Osteoblast (primary cell): ENCODE measurements at regions not wholly inside any gene's neighbourhood (a gene's known extent, or its start where the extent isn't known, plus 50 kb on each side); places are given as distances from the start of the nearest gene placed in this dataset.
"Not testable (repeated sequence)": the region's sequence is repeated elsewhere in the genome, so short reads cannot be mapped to it uniquely, and the experiment has no call there.

Experiments used
- DNase-seq: peaks from one replicate; pipeline ENCODE4 v3.0.0; 2011; ENCODE audit warnings: low spot score, mixed read lengths; ENCODE audit not compliant: insufficient read length; ENCODE audit errors: missing footprints
- H2AFZ ChIP-seq: 2 replicates; pipeline ENCODE4 v1.6.0; 2011; ENCODE audit warnings: mild to moderate bottlenecking, low read length
- H3K27ac ChIP-seq: 2 replicates; pipeline ENCODE4 v1.5.1; 2011; ENCODE audit warnings: mild to moderate bottlenecking, low read depth, low read length, moderate library complexity
- H3K27me3 ChIP-seq: 2 replicates; pipeline ENCODE4 v1.6.0; 2012; ENCODE audit warnings: mild to moderate bottlenecking, control low read depth, inconsistent platforms, low read length, moderate library complexity; ENCODE audit not compliant: insufficient read depth
- H3K36me3 ChIP-seq: 2 replicates; pipeline ENCODE4 v1.5.1; 2011; ENCODE audit warnings: mild to moderate bottlenecking, low read length, control low read depth, moderate library complexity; ENCODE audit not compliant: insufficient read depth
- H3K4me1 ChIP-seq: 2 replicates; pipeline ENCODE4 v1.5.1; 2011; ENCODE audit warnings: mild to moderate bottlenecking, low read length, control low read depth, moderate library complexity; ENCODE audit not compliant: insufficient read depth
- H3K4me2 ChIP-seq: 2 replicates; pipeline ENCODE4 v1.6.0; 2011; ENCODE audit warnings: mild to moderate bottlenecking, low read length; ENCODE audit not compliant: insufficient read depth
- H3K4me3 ChIP-seq: fragments of 200-600 bp; sonication (generic); 3 replicates; pipeline ENCODE4 v1.5.1; 2012; ENCODE audit warnings: mild to moderate bottlenecking, low read length, inconsistent platforms; ENCODE audit not compliant: insufficient read depth
- H3K79me2 ChIP-seq: 2 replicates; pipeline ENCODE4 v1.6.0; 2012; ENCODE audit warnings: mild to moderate bottlenecking, low read length, control low read depth, inconsistent platforms; ENCODE audit not compliant: insufficient read depth
- H3K9me3 ChIP-seq: 2 replicates; pipeline ENCODE4 v1.5.1; 2011; ENCODE audit warnings: low read depth, low read length, control low read depth
- H4K20me1 ChIP-seq: 2 replicates; pipeline ENCODE4 v1.6.0; 2012; ENCODE audit warnings: mild to moderate bottlenecking, low read length, control low read depth; ENCODE audit not compliant: insufficient read depth
- CTCF ChIP-seq: IDR thresholded peaks from 2 replicates; pipeline ENCODE4 v1.5.1; 2011; ENCODE audit warnings: mild to moderate bottlenecking, low read depth, low read length, moderate library complexity; ENCODE audit errors: extremely low read depth

- not testable (repeated sequence) for H3K27me3 ChIP-seq, H3K4me3 ChIP-seq, H3K4me2 ChIP-seq, H3K36me3 ChIP-seq, H2AFZ ChIP-seq, H3K27ac ChIP-seq, H4K20me1 ChIP-seq, DNase-seq, H3K9me3 ChIP-seq, H3K79me2 ChIP-seq, H3K4me1 ChIP-seq
Observed at GRCh38 chr5:11392-11791, 80.6 kb upstream of the PLEKHG4B start.

GRCh38 chr5:11898-12297 is 80.1 kb upstream of the PLEKHG4B start:
- Histone ChIP-seq H2AFZ (no peak overlapping the region), H3K4me2 (no peak overlapping the region), H3K27ac (no peak overlapping the region), H3K79me2 (no peaks in the 10 kb centered on the region), H4K20me1 (no peaks in the 10 kb centered on the region), H3K4me1 (no peaks in the 10 kb centered on the region), H3K36me3 (no peaks in the 10 kb centered on the region), H3K9me3 (no peaks in the 10 kb centered on the region), H3K4me3 (no peak overlapping the region), H3K27me3 (no peaks in the 10 kb centered on the region)
- DNase-seq: no peak
- no peak for TF ChIP-seq CTCF

- Histone ChIP-seq H3K27me3 (no peaks in the 10 kb centered on the region), H3K27ac (no peak overlapping the region), H3K4me2 (no peak overlapping the region), H2AFZ (no peak overlapping the region), H3K9me3 (no peaks in the 10 kb centered on the region), H3K4me3 (no peak overlapping the region), H3K36me3 (no peaks in the 10 kb centered on the region), H4K20me1 (no peaks in the 10 kb centered on the region), H3K79me2 (no peaks in the 10 kb centered on the region), H3K4me1 (no peaks in the 10 kb centered on the region)
- TF ChIP-seq CTCF: no peak
- no peak for DNase-seq
Observed at GRCh38 chr5:13234-13633, 78.7 kb upstream of the PLEKHG4B start.

- DNase-seq, H3K27ac ChIP-seq, H3K9me3 ChIP-seq, H2AFZ ChIP-seq, H3K4me1 ChIP-seq, H4K20me1 ChIP-seq, H3K4me3 ChIP-seq, H3K27me3 ChIP-seq, H3K4me2 ChIP-seq, H3K36me3 ChIP-seq, H3K79me2 ChIP-seq: not testable (repeated sequence)
Observed at GRCh38 chr5:14676-15075, 77.3 kb upstream of the PLEKHG4B start.

- not testable (repeated sequence) for H3K36me3 ChIP-seq, DNase-seq, H2AFZ ChIP-seq, H4K20me1 ChIP-seq, H3K27me3 ChIP-seq, H3K4me1 ChIP-seq, H3K27ac ChIP-seq, H3K9me3 ChIP-seq, H3K79me2 ChIP-seq, H3K4me3 ChIP-seq, H3K4me2 ChIP-seq
Observed at GRCh38 chr5:20276-20675, 71.7 kb upstream of the PLEKHG4B start.
